ENCODE measurements at regions not wholly inside any gene's neighbourhood (a gene's known extent, or its start where the extent isn't known, plus 50 kb on each side); places are given as distances from the start of the nearest gene placed in this dataset.
"Not testable (repeated sequence)": the region's sequence is repeated elsewhere in the genome, so short reads cannot be mapped to it uniquely, and the experiment has no call there.

DNA sequence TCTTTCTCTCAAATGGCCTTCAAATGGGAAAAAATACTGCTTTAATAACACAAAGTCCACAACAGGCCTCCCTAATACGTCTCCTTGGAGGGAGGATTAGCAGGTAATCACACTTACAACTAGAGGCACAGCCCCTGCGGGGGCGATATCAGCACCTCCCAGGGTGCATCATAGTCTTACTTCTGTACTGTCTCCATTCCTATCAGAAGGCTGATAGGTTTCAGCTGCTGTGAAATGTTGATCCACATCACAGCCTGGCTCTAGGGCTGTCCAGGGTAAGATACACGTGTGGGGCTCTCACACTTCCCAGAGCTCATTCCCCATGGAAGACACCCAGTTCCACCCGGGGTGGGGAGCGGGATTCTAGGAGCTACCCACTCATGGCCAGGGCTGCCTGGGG is 139.1 kb upstream of the SFSWAP start:
- Mint-ChIP-seq H3K36me3 (ENCODE audit: low read depth) (no peaks in the 10 kb centered on the region), H3K4me3 (no peak overlapping the region), H3K27me3 (ENCODE audit: low read depth) (peaks cover 54% of the 10 kb centered on the region), H3K27ac (no peak overlapping the region), H3K9me3 (no peaks in the 10 kb centered on the region), H3K4me1 (peaks cover 20% of the 10 kb centered on the region)
- no peak for TF ChIP-seq CTCF (IDR thresholded peaks at IDR 0.05; ENCODE audit: unreplicated experiment in 3 of 3)

DNA sequence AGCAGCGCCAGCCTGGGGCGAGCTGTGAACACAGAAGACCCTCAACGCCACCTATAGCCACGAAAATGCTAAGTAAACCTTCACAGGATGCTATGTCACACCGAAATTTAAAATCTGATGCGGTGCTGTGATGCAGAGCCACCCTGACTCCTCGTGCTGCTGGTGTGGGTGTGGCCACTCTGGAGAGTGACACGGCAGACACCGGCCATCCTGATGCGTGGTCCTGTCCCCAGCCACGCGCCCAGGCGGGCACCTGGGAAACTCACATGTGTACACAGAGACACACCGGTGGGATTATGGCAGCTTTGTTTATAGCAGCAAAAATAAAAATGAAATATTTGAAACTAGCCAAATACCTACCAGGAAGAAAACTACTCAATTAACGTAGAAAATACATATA is 138.3 kb upstream of the SFSWAP start:
- H3K4me3 Mint-ChIP-seq: no peak overlapping the region

DNA sequence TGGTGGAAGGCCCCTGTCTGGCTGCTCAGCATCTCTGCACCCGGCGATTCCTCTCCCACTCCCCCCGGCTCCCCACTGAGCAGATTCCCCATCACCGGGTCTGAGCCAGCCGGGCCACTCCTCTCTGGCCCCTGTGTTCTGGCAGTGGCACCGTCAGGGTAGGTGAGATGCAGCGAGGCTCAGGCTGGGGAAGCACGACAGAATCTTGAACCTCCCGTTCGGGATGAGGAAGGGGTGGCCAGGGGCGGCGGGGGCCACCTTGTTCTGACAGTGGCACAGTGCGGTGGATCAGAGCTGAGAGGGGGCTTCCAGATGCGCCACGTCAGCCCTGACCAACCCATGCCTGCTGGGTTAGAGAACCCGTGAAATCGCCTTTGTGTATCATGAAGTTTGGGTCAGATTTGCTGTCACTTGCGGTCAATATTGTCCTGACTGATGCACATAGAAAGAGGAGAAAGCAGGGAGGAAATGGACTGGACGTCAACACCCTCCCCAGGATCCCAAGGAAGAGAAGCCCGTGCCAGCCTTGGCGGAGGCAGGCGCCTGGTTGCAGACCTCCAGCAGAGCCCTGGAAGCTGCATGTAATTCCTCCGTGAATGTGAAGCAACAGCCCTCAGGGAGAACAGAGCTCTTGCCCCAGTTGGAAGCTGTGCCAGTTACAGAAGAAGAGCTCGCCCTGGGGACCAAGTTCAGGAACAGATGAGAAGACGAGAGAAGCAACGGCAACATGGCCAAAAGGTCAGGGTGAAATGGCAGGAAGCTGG is 137.1 kb upstream of the SFSWAP start:
- Mint-ChIP-seq H3K27me3 (ENCODE audit: low read depth) (peaks cover 54% of the 10 kb centered on the region), H3K4me3 (no peak overlapping the region), H3K27ac (no peak overlapping the region), H3K4me1 (peaks cover 20% of the 10 kb centered on the region), H3K36me3 (ENCODE audit: low read depth) (no peaks in the 10 kb centered on the region), H3K9me3 (no peaks in the 10 kb centered on the region)
- no peak for TF ChIP-seq CTCF (IDR thresholded peaks at IDR 0.05; ENCODE audit: unreplicated experiment in 3 of 3)

More for the DNA sequence above, 138.3 kb upstream of the SFSWAP start:
- H3K9me3 Mint-ChIP-seq: no peaks in the 10 kb centered on the region
- H3K27me3 Mint-ChIP-seq (ENCODE audit: low read depth): peaks cover 54% of the 10 kb centered on the region
- no peak overlapping the region for H3K27ac Mint-ChIP-seq
- peaks cover 20% of the 10 kb centered on the region for H3K4me1 Mint-ChIP-seq
- H3K36me3 Mint-ChIP-seq (ENCODE audit: low read depth): no peaks in the 10 kb centered on the region
- no peak for TF ChIP-seq CTCF (IDR thresholded peaks at IDR 0.05; ENCODE audit: unreplicated experiment in 3 of 3)

GRCh38 chr12:131574395-131574771 is 136.5 kb upstream of the SFSWAP start:
- no peak overlapping the region for H3K27ac Mint-ChIP-seq

GRCh38 chr12:131575371-131575770 is 135.5 kb upstream of the SFSWAP start:
- H3K9me3 Mint-ChIP-seq: no peaks in the 10 kb centered on the region
- H3K27ac Mint-ChIP-seq: no peak overlapping the region
- peaks cover 50% of the 10 kb centered on the region for H3K27me3 Mint-ChIP-seq (ENCODE audit: low read depth)
- no peak for TF ChIP-seq CTCF (IDR thresholded peaks at IDR 0.05; ENCODE audit: unreplicated experiment in 3 of 3)
- no peaks in the 10 kb centered on the region for H3K36me3 Mint-ChIP-seq (ENCODE audit: low read depth)
- H3K4me1 Mint-ChIP-seq: peaks cover 20% of the 10 kb centered on the region
- no peak overlapping the region for H3K4me3 Mint-ChIP-seq

More at GRCh38 chr12:131574395-131574771, 136.5 kb upstream of the SFSWAP start:
- peaks cover 56% of the 10 kb centered on the region for H3K27me3 Mint-ChIP-seq (ENCODE audit: low read depth)
- H3K9me3 Mint-ChIP-seq: no peaks in the 10 kb centered on the region
- no peaks in the 10 kb centered on the region for H3K36me3 Mint-ChIP-seq (ENCODE audit: low read depth)
- TF ChIP-seq CTCF (IDR thresholded peaks at IDR 0.05; ENCODE audit: unreplicated experiment in 3 of 3): no peak
- no peak overlapping the region for H3K4me3 Mint-ChIP-seq
- H3K4me1 Mint-ChIP-seq: peaks cover 20% of the 10 kb centered on the region

DNA sequence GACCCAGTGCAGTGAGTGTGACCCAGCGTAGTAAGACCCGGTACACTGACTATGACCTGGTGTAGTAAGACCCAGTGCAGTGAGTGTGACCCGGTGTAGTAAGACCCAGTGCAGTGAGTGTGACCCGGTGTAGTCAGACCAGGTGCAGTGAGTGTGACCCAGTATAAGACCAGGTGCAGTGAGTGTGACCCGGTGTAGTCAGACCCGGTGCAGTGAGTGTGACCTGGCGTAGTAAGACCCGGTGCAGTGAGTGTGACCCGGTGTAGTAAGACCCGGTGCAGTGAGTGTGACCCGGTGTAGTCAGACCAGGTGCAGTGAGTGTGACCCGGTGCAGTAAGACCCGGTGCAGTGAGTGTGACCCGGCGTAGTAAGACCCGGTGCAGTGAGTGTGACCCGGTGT is 134.2 kb upstream of the SFSWAP start:
- Mint-ChIP-seq H3K27me3 (ENCODE audit: low read depth) (peaks cover 45% of the 10 kb centered on the region), H3K4me1 (peaks cover 20% of the 10 kb centered on the region)
- H3K36me3 Mint-ChIP-seq (ENCODE audit: low read depth); H3K9me3 Mint-ChIP-seq; H3K27ac Mint-ChIP-seq; H3K4me3 Mint-ChIP-seq: not testable (repeated sequence)
